ENCODE measurements at regions not wholly inside any gene's neighbourhood (a gene's known extent, or its start where the extent isn't known, plus 50 kb on each side); places are given as distances from the start of the nearest gene placed in this dataset.

GRCh38 chr13:24110011-24110410, 50.5 kb upstream of the SPATA13 start:
- Histone ChIP-seq H3K27me3 (ENCODE audit: insufficient read depth, low read depth, low read length) (no peaks in the 10 kb centered on the region), H3K9me2 (ENCODE audit: insufficient read depth, low read length) (no peaks in the 10 kb centered on the region), H3K9ac (ENCODE audit: low read length) (no peak overlapping the region), H4K20me1 (ENCODE audit: insufficient read depth) (no peaks in the 10 kb centered on the region), H3K4me3 (ENCODE audit: low read length) (no peak overlapping the region), H3F3A (ENCODE audit: insufficient read depth, low read length, poor library complexity, severe bottlenecking) (no peaks in the 10 kb centered on the region), H3K36me3 (ENCODE audit: insufficient read depth, low read length) (no peaks in the 10 kb centered on the region), H3K9me3 (ENCODE audit: low read length) (no peaks in the 10 kb centered on the region), H2AFZ (ENCODE audit: low read depth, low read length) (no peak overlapping the region), H3K79me2 (replicated peaks; ENCODE audit: insufficient read depth, low read length) (no peaks in the 10 kb centered on the region), H3K4me2 (ENCODE audit: low read length) (no peak overlapping the region), H3K27ac (ENCODE audit: low read length) (no peak overlapping the region)
- TF ChIP-seq REST (IDR thresholded peaks at IDR 0.05; ENCODE audit: borderline replicate concordance) = no peak
- TF ChIP-seq CTCF (IDR thresholded peaks at IDR 0.05; ENCODE audit: poor library complexity, severe bottlenecking) = no peak
- no peak for TF ChIP-seq SMC3 (conservative IDR thresholded peaks at IDR 0.05; ENCODE audit: poor library complexity)
- no peak for TF ChIP-seq TAF1 (IDR thresholded peaks at IDR 0.05; ENCODE audit: low read depth)
- TF ChIP-seq EP300 (conservative IDR thresholded peaks at IDR 0.05; ENCODE audit: poor library complexity, severe bottlenecking) = no peak
- no peak for TF ChIP-seq RAD21 (conservative IDR thresholded peaks at IDR 0.05)

All from neural cell (in vitro differentiated cells).